Mesendoderm (in vitro differentiated cells): ENCODE measurements at regions not wholly inside any gene's neighbourhood (a gene's known extent, or its start where the extent isn't known, plus 50 kb on each side); places are given as distances from the start of the nearest gene placed in this dataset.
"Not testable (repeated sequence)": the region's sequence is repeated elsewhere in the genome, so short reads cannot be mapped to it uniquely, and the experiment has no call there.

ENCODE experiments used
- DNase-seq: peaks from one replicate; pipeline ENCODE4 v3.0.0; 2013
- H2AK5ac ChIP-seq: 2 replicates; pipeline ENCODE4 v1.6.1; 2013; ENCODE audit warnings: low read length, inconsistent platforms
- H2BK120ac ChIP-seq: 2 replicates; pipeline ENCODE4 v1.6.1; 2013; ENCODE audit warnings: low read depth, mild to moderate bottlenecking, low read length, moderate library complexity, mixed read lengths
- H2BK15ac ChIP-seq: replicated peaks from 2 replicates; pipeline ENCODE4 v1.6.1; 2013; ENCODE audit warnings: low read depth, mild to moderate bottlenecking, moderate library complexity
- H2BK5ac ChIP-seq: 2 replicates; pipeline ENCODE4 v1.6.1; 2013; ENCODE audit warnings: low read length, inconsistent platforms
- H3K18ac ChIP-seq: 2 replicates; pipeline ENCODE4 v1.6.1; 2013; ENCODE audit warnings: mild to moderate bottlenecking, low read length, mixed read lengths
- H3K23ac ChIP-seq: one replicate; pipeline ENCODE4 v1.6.1; 2013; ENCODE audit warnings: low read length
- H3K27ac ChIP-seq: 2 replicates; pipeline ENCODE4 v1.5.1; 2013; ENCODE audit warnings: low read depth, mild to moderate bottlenecking, inconsistent platforms, low read length, moderate library complexity
- H3K27me3 ChIP-seq: 2 replicates; pipeline ENCODE4 v1.6.1; 2013; ENCODE audit warnings: low read length, control low read depth, mild to moderate bottlenecking, inconsistent platforms; ENCODE audit not compliant: insufficient read depth, poor library complexity
- H3K36me3 ChIP-seq: 2 replicates; pipeline ENCODE4 v1.6.1; 2013; ENCODE audit warnings: low read length, inconsistent platforms; ENCODE audit not compliant: control insufficient read depth, insufficient read depth
- H3K4ac ChIP-seq: one replicate; pipeline ENCODE4 v1.6.1; 2013; ENCODE audit warnings: low read depth, mild to moderate bottlenecking, low read length, moderate library complexity
- H3K4me1 ChIP-seq: 2 replicates; pipeline ENCODE4 v1.6.1; 2013; ENCODE audit warnings: low read depth, low read length, inconsistent platforms; ENCODE audit not compliant: control insufficient read depth
- H3K4me2 ChIP-seq: 2 replicates; pipeline ENCODE4 v1.6.1; 2013; ENCODE audit warnings: low read length
- H3K4me3 ChIP-seq: 2 replicates; pipeline ENCODE4 v1.5.1; 2013; ENCODE audit warnings: mild to moderate bottlenecking, low read length
- H3K56ac ChIP-seq: one replicate; pipeline ENCODE4 v1.6.1; 2013; ENCODE audit warnings: low read length
- H3K79me1 ChIP-seq: 2 replicates; pipeline ENCODE4 v1.6.1; 2013; ENCODE audit warnings: low read length, inconsistent platforms
- H3K79me2 ChIP-seq: 2 replicates; pipeline ENCODE4 v1.6.1; 2013; ENCODE audit warnings: mild to moderate bottlenecking, low read length; ENCODE audit not compliant: control insufficient read depth, insufficient read depth
- H3K9ac ChIP-seq: 2 replicates; pipeline ENCODE4 v1.6.1; 2013; ENCODE audit warnings: low read length, inconsistent platforms
- H4K5ac ChIP-seq: one replicate; pipeline ENCODE4 v1.6.1; 2013; ENCODE audit warnings: low read length
- H4K8ac ChIP-seq: one replicate; pipeline ENCODE4 v1.6.1; 2013; ENCODE audit warnings: low read depth, mild to moderate bottlenecking, control low read depth, low read length, moderate library complexity
- WGBS: extraction: QIAGEN DNeasy Blood & Tissue Kit; methylation state at CpG from one replicate; pipeline ENCODE4 v1.1.7; 2013; ENCODE audit warnings: low lambda C conversion rate, missing lambda C conversion rate; ENCODE audit not compliant: insufficient coverage; ENCODE audit errors: extremely low coverage; 5-methylcytosine and 5-hydroxymethylcytosine counted together

- no peaks in the 10 kb centered on the region for H3K4me1 ChIP-seq
- H3K23ac ChIP-seq, result no peak overlapping the region
- H2BK15ac ChIP-seq, result no peak overlapping the region
- no peaks in the 10 kb centered on the region for H3K27me3 ChIP-seq
- no peak overlapping the region for H2BK120ac ChIP-seq
- H4K5ac ChIP-seq, result no peak overlapping the region
- H3K4ac ChIP-seq, result no peak overlapping the region
- no peak overlapping the region for H3K4me2 ChIP-seq
- WGBS, result no CpG with 5 or more reads among the region's 1 CpG
- no peaks in the 10 kb centered on the region for H3K79me2 ChIP-seq
- DNase-seq, result no peak
- H2BK5ac ChIP-seq, result no peak overlapping the region
- H3K56ac ChIP-seq, result no peak overlapping the region
- H3K4me3 ChIP-seq, result no peak overlapping the region
- no peak overlapping the region for H4K8ac ChIP-seq
- no peak overlapping the region for H3K18ac ChIP-seq
- H3K36me3 ChIP-seq, result no peaks in the 10 kb centered on the region
- no peaks in the 10 kb centered on the region for H3K79me1 ChIP-seq
- no peak overlapping the region for H2AK5ac ChIP-seq
- no peak overlapping the region for H3K27ac ChIP-seq
- no peak overlapping the region for H3K9ac ChIP-seq
These were observed 372.1 kb downstream of the TLE1 start for GRCh38 chr9:81317223-81317622.

GRCh38 chr9:81314490-81314889 lies 374.9 kb downstream of the TLE1 start:
- Histone ChIP-seq H3K56ac (no peak overlapping the region), H3K4ac (no peak overlapping the region), H3K36me3 (no peaks in the 10 kb centered on the region), H3K79me1 (no peaks in the 10 kb centered on the region), H3K4me3 (no peak overlapping the region), H4K8ac (no peak overlapping the region), H3K23ac (no peak overlapping the region), H3K27me3 (no peaks in the 10 kb centered on the region), H3K9ac (no peak overlapping the region), H4K5ac (no peak overlapping the region), H3K4me1 (no peaks in the 10 kb centered on the region), H3K27ac (no peak overlapping the region), H2BK15ac (no peak overlapping the region), H2AK5ac (no peak overlapping the region), H3K4me2 (no peak overlapping the region), H2BK5ac (no peak overlapping the region), H3K79me2 (no peaks in the 10 kb centered on the region), H3K18ac (no peak overlapping the region), H2BK120ac (no peak overlapping the region)
- WGBS, result no CpG with 5 or more reads among the region's 3 CpGs
- no peak for DNase-seq

- no CpG with 5 or more reads among the region's 2 CpGs for whole genome bisulfite sequencing
- H3K4me1 ChIP-seq, result no peaks in the 10 kb centered on the region
These were observed 375.5 kb downstream of the TLE1 start for GRCh38 chr9:81313877-81314276.

GRCh38 chr9:81312346-81312745 lies 377.0 kb downstream of the TLE1 start:
- no peak overlapping the region for H3K9ac ChIP-seq
- no CpG with 5 or more reads among the region's 3 CpGs for WGBS
- no peak overlapping the region for H3K4ac ChIP-seq
- no peaks in the 10 kb centered on the region for H3K27me3 ChIP-seq
- H3K56ac ChIP-seq, result no peak overlapping the region
- no peak overlapping the region for H2BK5ac ChIP-seq
- no peak overlapping the region for H4K5ac ChIP-seq
- no peak overlapping the region for H3K4me3 ChIP-seq
- H3K79me1 ChIP-seq, result no peaks in the 10 kb centered on the region
- no peaks in the 10 kb centered on the region for H3K79me2 ChIP-seq
- no peak overlapping the region for H3K27ac ChIP-seq
- H3K23ac ChIP-seq, result no peak overlapping the region
- no peaks in the 10 kb centered on the region for H3K4me1 ChIP-seq
- no peaks in the 10 kb centered on the region for H3K36me3 ChIP-seq
- no peak overlapping the region for H2BK120ac ChIP-seq
- no peak overlapping the region for H3K18ac ChIP-seq
- no peak overlapping the region for H3K4me2 ChIP-seq
- H4K8ac ChIP-seq, result no peak overlapping the region
- no peak for DNase-seq
- H2BK15ac ChIP-seq, result no peak overlapping the region
- no peak overlapping the region for H2AK5ac ChIP-seq

More at GRCh38 chr9:81313877-81314276, 375.5 kb downstream of the TLE1 start:
- no peak overlapping the region for H3K23ac ChIP-seq
- no peaks in the 10 kb centered on the region for H3K36me3 ChIP-seq
- no peaks in the 10 kb centered on the region for H3K79me1 ChIP-seq
- no peaks in the 10 kb centered on the region for H3K27me3 ChIP-seq
- no peak overlapping the region for H3K27ac ChIP-seq
- H3K56ac ChIP-seq, result no peak overlapping the region
- H2BK5ac ChIP-seq, result no peak overlapping the region
- H2BK15ac ChIP-seq, result no peak overlapping the region
- no peaks in the 10 kb centered on the region for H3K79me2 ChIP-seq
- H2AK5ac ChIP-seq, result no peak overlapping the region
- no peak overlapping the region for H3K18ac ChIP-seq
- no peak overlapping the region for H3K4ac ChIP-seq
- H4K8ac ChIP-seq, result no peak overlapping the region
- H3K4me2 ChIP-seq, result no peak overlapping the region
- no peak overlapping the region for H4K5ac ChIP-seq
- no peak for DNase-seq
- no peak overlapping the region for H2BK120ac ChIP-seq
- no peak overlapping the region for H3K4me3 ChIP-seq
- H3K9ac ChIP-seq, result no peak overlapping the region

GRCh38 chr9:81308404-81308803 lies 380.9 kb downstream of the TLE1 start:
- no peak overlapping the region for H3K23ac ChIP-seq
- H3K4me2 ChIP-seq, result no peak overlapping the region
- WGBS, result no CpG with 5 or more reads among the region's 4 CpGs

GRCh38 chr9:81307791-81308190 lies 381.6 kb downstream of the TLE1 start:
- not testable (repeated sequence) for H3K79me2 ChIP-seq, H3K27ac ChIP-seq, H3K9ac ChIP-seq, H4K8ac ChIP-seq, H3K18ac ChIP-seq, H3K79me1 ChIP-seq, H3K4me1 ChIP-seq, H3K36me3 ChIP-seq, H2BK5ac ChIP-seq, H3K23ac ChIP-seq, H3K4me2 ChIP-seq, H2BK120ac ChIP-seq, H3K4ac ChIP-seq, H3K27me3 ChIP-seq, H2BK15ac ChIP-seq, H3K4me3 ChIP-seq, DNase-seq, H3K56ac ChIP-seq, H4K5ac ChIP-seq, H2AK5ac ChIP-seq
- no CpG with 5 or more reads among the region's 5 CpGs for WGBS

More at GRCh38 chr9:81308404-81308803, 380.9 kb downstream of the TLE1 start:
- H4K5ac ChIP-seq, result no peak overlapping the region
- no peak overlapping the region for H3K27ac ChIP-seq
- no peak overlapping the region for H2AK5ac ChIP-seq
- no peaks in the 10 kb centered on the region for H3K4me1 ChIP-seq
- no peaks in the 10 kb centered on the region for H3K79me1 ChIP-seq
- H3K4me3 ChIP-seq, result no peak overlapping the region
- H3K9ac ChIP-seq, result no peak overlapping the region
- H3K36me3 ChIP-seq, result no peaks in the 10 kb centered on the region
- H3K56ac ChIP-seq, result no peak overlapping the region
- H3K27me3 ChIP-seq, result no peaks in the 10 kb centered on the region
- no peak overlapping the region for H3K4ac ChIP-seq
- no peak overlapping the region for H2BK5ac ChIP-seq
- H3K79me2 ChIP-seq, result no peaks in the 10 kb centered on the region
- H4K8ac ChIP-seq, result no peak overlapping the region
- H3K18ac ChIP-seq, result no peak overlapping the region
- no peak overlapping the region for H2BK120ac ChIP-seq
- DNase-seq, result no peak
- no peak overlapping the region for H2BK15ac ChIP-seq
